ENCODE measurements at regions not wholly inside any gene's neighbourhood (a gene's known extent, or its start where the extent isn't known, plus 50 kb on each side); places are given as distances from the start of the nearest gene placed in this dataset.
"Not testable (repeated sequence)": the region's sequence is repeated elsewhere in the genome, so short reads cannot be mapped to it uniquely, and the experiment has no call there.

- no peak overlapping the region for H3K27ac ChIP-seq (ENCODE audit: low read length)
- H2AFZ ChIP-seq (ENCODE audit: low read depth, low read length): no peak overlapping the region
- DNase-seq (no peak), ATAC-seq (ENCODE audit: insufficient read depth, low read depth) (no peak)
- H3K4me3 ChIP-seq (ENCODE audit: low read depth in 1 of 2, low read length in 2 of 2): no peak overlapping the region
- H3K36me3 ChIP-seq (ENCODE audit: insufficient read depth, low read length): no peaks in the 10 kb centered on the region
- no peaks in the 10 kb centered on the region for H4K20me1 ChIP-seq (ENCODE audit: insufficient read depth, low read length)
- no peaks in the 10 kb centered on the region for H3K27me3 ChIP-seq (ENCODE audit: insufficient read depth, low read length, poor library complexity)
- H3K9me3 ChIP-seq (ENCODE audit: insufficient read depth, low read length, severe bottlenecking): no peaks in the 10 kb centered on the region
- no peak overlapping the region for H3K9ac ChIP-seq (ENCODE audit: low read depth, low read length)
- TF ChIP-seq CTCF (IDR thresholded peaks at IDR 0.05; ENCODE audit: borderline replicate concordance, extremely low read depth, low read length, poor library complexity, severe bottlenecking): no peak
- TF ChIP-seq EZH2 (IDR thresholded peaks at IDR 0.05; ENCODE audit: borderline replicate concordance, low read depth, low read length, severe bottlenecking): no peak
- H3K4me2 ChIP-seq (ENCODE audit: insufficient read depth, low read length): no peak overlapping the region
- no peaks in the 10 kb centered on the region for H3K79me2 ChIP-seq (ENCODE audit: insufficient read depth, low read length)
- H3K4me1 ChIP-seq (ENCODE audit: insufficient read depth, low read length): no peaks in the 10 kb centered on the region
These were observed 334.6 kb downstream of the CRPPA start for GRCh38 chr7:16086743-16087142.

- H3K79me2 ChIP-seq (ENCODE audit: insufficient read depth, low read length): not testable (repeated sequence)
These were observed 335.6 kb downstream of the CRPPA start for GRCh38 chr7:16085780-16086179.

GRCh38 chr7:16084875-16085274, 336.5 kb downstream of the CRPPA start:
- no peak overlapping the region for H3K9ac ChIP-seq (ENCODE audit: low read depth, low read length)
- H2AFZ ChIP-seq (ENCODE audit: low read depth, low read length): no peak overlapping the region
- no peak overlapping the region for H3K4me3 ChIP-seq (ENCODE audit: low read depth in 1 of 2, low read length in 2 of 2)
- DNase-seq (no peak), ATAC-seq (ENCODE audit: insufficient read depth, low read depth) (no peak)
- no peaks in the 10 kb centered on the region for H3K9me3 ChIP-seq (ENCODE audit: insufficient read depth, low read length, severe bottlenecking)
- no peaks in the 10 kb centered on the region for H3K36me3 ChIP-seq (ENCODE audit: insufficient read depth, low read length)
- H3K4me2 ChIP-seq (ENCODE audit: insufficient read depth, low read length): no peak overlapping the region
- TF ChIP-seq EZH2 (IDR thresholded peaks at IDR 0.05; ENCODE audit: borderline replicate concordance, low read depth, low read length, severe bottlenecking): no peak
- TF ChIP-seq CTCF (IDR thresholded peaks at IDR 0.05; ENCODE audit: borderline replicate concordance, extremely low read depth, low read length, poor library complexity, severe bottlenecking): no peak
- no peaks in the 10 kb centered on the region for H3K4me1 ChIP-seq (ENCODE audit: insufficient read depth, low read length)
- no peak overlapping the region for H3K27ac ChIP-seq (ENCODE audit: low read length)
- H3K79me2 ChIP-seq (ENCODE audit: insufficient read depth, low read length): no peaks in the 10 kb centered on the region
- no peaks in the 10 kb centered on the region for H3K27me3 ChIP-seq (ENCODE audit: insufficient read depth, low read length, poor library complexity)
- no peaks in the 10 kb centered on the region for H4K20me1 ChIP-seq (ENCODE audit: insufficient read depth, low read length)

More at GRCh38 chr7:16085780-16086179, 335.6 kb downstream of the CRPPA start:
- not testable (repeated sequence) for H3K27ac ChIP-seq (ENCODE audit: low read length); DNase-seq; H3K4me1 ChIP-seq (ENCODE audit: insufficient read depth, low read length); ATAC-seq (ENCODE audit: insufficient read depth, low read depth); H2AFZ ChIP-seq (ENCODE audit: low read depth, low read length); H3K27me3 ChIP-seq (ENCODE audit: insufficient read depth, low read length, poor library complexity); H3K9ac ChIP-seq (ENCODE audit: low read depth, low read length); H3K4me2 ChIP-seq (ENCODE audit: insufficient read depth, low read length); H3K9me3 ChIP-seq (ENCODE audit: insufficient read depth, low read length, severe bottlenecking); H3K4me3 ChIP-seq (ENCODE audit: low read depth in 1 of 2, low read length in 2 of 2); H4K20me1 ChIP-seq (ENCODE audit: insufficient read depth, low read length); H3K36me3 ChIP-seq (ENCODE audit: insufficient read depth, low read length)

GRCh38 chr7:16084370-16084769, 337.0 kb downstream of the CRPPA start:
- no peak overlapping the region for H3K9ac ChIP-seq (ENCODE audit: low read depth, low read length)
- no peaks in the 10 kb centered on the region for H3K27me3 ChIP-seq (ENCODE audit: insufficient read depth, low read length, poor library complexity)
- no peak overlapping the region for H3K4me3 ChIP-seq (ENCODE audit: low read depth in 1 of 2, low read length in 2 of 2)
- no peak overlapping the region for H2AFZ ChIP-seq (ENCODE audit: low read depth, low read length)
- no peak for TF ChIP-seq EZH2 (IDR thresholded peaks at IDR 0.05; ENCODE audit: borderline replicate concordance, low read depth, low read length, severe bottlenecking)
- no peak for TF ChIP-seq CTCF (IDR thresholded peaks at IDR 0.05; ENCODE audit: borderline replicate concordance, extremely low read depth, low read length, poor library complexity, severe bottlenecking)
- H3K4me2 ChIP-seq (ENCODE audit: insufficient read depth, low read length): no peak overlapping the region
- H3K9me3 ChIP-seq (ENCODE audit: insufficient read depth, low read length, severe bottlenecking): no peaks in the 10 kb centered on the region
- no peaks in the 10 kb centered on the region for H3K79me2 ChIP-seq (ENCODE audit: insufficient read depth, low read length)
- H3K27ac ChIP-seq (ENCODE audit: low read length): no peak overlapping the region
- no peaks in the 10 kb centered on the region for H4K20me1 ChIP-seq (ENCODE audit: insufficient read depth, low read length)
- no peak for ATAC-seq (ENCODE audit: insufficient read depth, low read depth)
- H3K4me1 ChIP-seq (ENCODE audit: insufficient read depth, low read length): no peaks in the 10 kb centered on the region
- no peak for DNase-seq
- no peaks in the 10 kb centered on the region for H3K36me3 ChIP-seq (ENCODE audit: insufficient read depth, low read length)
